ENCODE measurements at regions not wholly inside any gene's neighbourhood (a gene's known extent, or its start where the extent isn't known, plus 50 kb on each side); places are given as distances from the start of the nearest gene placed in this dataset.

GRCh38 chr2:10190255-10190654, 67.7 kb downstream of the RRM2 start:
- H3K4me1 ChIP-seq (ENCODE audit: control insufficient read depth, extremely low read depth, insufficient read depth, low read length) = no peaks in the 10 kb centered on the region
- intact Hi-C loops (cut with micrococcal nuclease) = no loop called here
- TF ChIP-seq MYC (IDR thresholded peaks at IDR 0.05; ENCODE audit: low read depth, low read length) = no peak
- no peak for TF ChIP-seq CTCF (IDR thresholded peaks at IDR 0.05; ENCODE audit: extremely low read depth in 1 of 2, insufficient read depth in 1 of 2, low read depth in 1 of 2, low read length in 2 of 2)
- no peak for TF ChIP-seq EZH2 (IDR thresholded peaks at IDR 0.05; ENCODE audit: borderline replicate concordance, low read depth, low read length, severe bottlenecking)
- no peak for TF ChIP-seq POLR2A (IDR thresholded peaks at IDR 0.05; ENCODE audit: low read depth, low read length)
- TF ChIP-seq GATA2 (IDR thresholded peaks at IDR 0.05; ENCODE audit: insufficient read depth, insufficient read length, low read depth, low read length) = no peak
- no peak for TF ChIP-seq MAX (IDR thresholded peaks at IDR 0.05; ENCODE audit: insufficient read depth, insufficient read length)
- no peak for TF ChIP-seq JUN (IDR thresholded peaks at IDR 0.05; ENCODE audit: borderline replicate concordance, insufficient read depth, insufficient read length, low read depth)
- no peak for TF ChIP-seq POLR2AphosphoS5 (IDR thresholded peaks at IDR 0.05; ENCODE audit: insufficient read depth, low read depth, low read length)
- TF ChIP-seq FOS (IDR thresholded peaks at IDR 0.05; ENCODE audit: borderline replicate concordance, insufficient read depth, low read length) = no peak
- H4K20me1 ChIP-seq (replicated peaks; ENCODE audit: control insufficient read depth, extremely low read depth, insufficient read depth, low read length) = no peaks in the 10 kb centered on the region
- no peaks in the 10 kb centered on the region for H3K36me3 ChIP-seq (ENCODE audit: control insufficient read depth in 2 of 2, extremely low read depth in 1 of 2, insufficient read depth in 2 of 2, low read length in 2 of 2)
- FAIRE-seq = no peak
- H3K79me2 ChIP-seq (ENCODE audit: control insufficient read depth, insufficient read depth, low read length) = no peaks in the 10 kb centered on the region
- CTCF ChIA-PET = no interaction called here
- H3K27me3 ChIP-seq (ENCODE audit: control insufficient read depth in 2 of 2, insufficient read depth in 2 of 2, low read length in 2 of 2) = no peaks in the 10 kb centered on the region
- POLR2A ChIA-PET = no interaction called here
- H2AFZ ChIP-seq (ENCODE audit: low read depth, low read length) = no peak overlapping the region
- no peak overlapping the region for H3K27ac ChIP-seq (ENCODE audit: insufficient read depth, low read depth, low read length)
- H3K4me3 ChIP-seq (replicated peaks in 1 of 3; ENCODE audit: insufficient read depth in 1 of 3, low read depth in 1 of 3, low read length in 3 of 3) = no peak overlapping the region
- dilution Hi-C loops (cut with MboI; ENCODE audit: extremely low pct_ligation_motif_present, low sequenced_read_pairs) = no loop called here
- H3K9me3 ChIP-seq (replicated peaks; ENCODE audit: control insufficient read depth, insufficient read depth, low read length) = no peaks in the 10 kb centered on the region
- no peaks in the 10 kb centered on the region for H3K9me1 ChIP-seq (replicated peaks; ENCODE audit: control insufficient read depth, extremely low read depth, insufficient read depth, low read length)
- no peak for DNase-seq (ENCODE audit: low read depth, low spot score)
- no TSS peak for BruUV-seq (replicated peaks)
- no peak overlapping the region for H3K9ac ChIP-seq (replicated peaks; ENCODE audit: extremely low read depth, insufficient read depth, low read length)
- H3K4me2 ChIP-seq (ENCODE audit: insufficient read depth, low read length) = no peak overlapping the region

Data from endothelial cell of umbilical vein (primary cell).